AML-193 (cell line): ENCODE measurements at regions not wholly inside any gene's neighbourhood (a gene's known extent, or its start where the extent isn't known, plus 50 kb on each side); places are given as distances from the start of the nearest gene placed in this dataset.

Experiments used
- DNase-seq, 2 experiments: peaks; one replicate each; lab custom pipeline; 2025; lab: John Stamatoyannopoulos, UW

- no peak for DNase-seq
Observed at GRCh38 chr2:6287406-6287805, 578.3 kb downstream of the CMPK2 start.

- DNase-seq, result no peak
Observed at GRCh38 chr2:6288791-6289190, 576.9 kb downstream of the CMPK2 start.

GRCh38 chr2:6290217-6291015, 575.3 kb downstream of the CMPK2 start:
- no peak for DNase-seq

- DNase-seq, result no peak
Observed at GRCh38 chr2:6294791-6295190, 570.9 kb downstream of the CMPK2 start.

- no peak for DNase-seq
Observed at GRCh38 chr2:6297238-6297637, 568.5 kb downstream of the CMPK2 start.

GRCh38 chr2:6301426-6301825, 564.3 kb downstream of the CMPK2 start:
- no peak for DNase-seq

- DNase-seq, result no peak
Observed at GRCh38 chr2:6308986-6309385, 556.7 kb downstream of the CMPK2 start.

- no peak for DNase-seq
Observed at GRCh38 chr2:6309415-6310255, 556.1 kb downstream of the CMPK2 start.

GRCh38 chr2:6310256-6311215, 555.2 kb downstream of the CMPK2 start:
- DNase-seq, result no peak

GRCh38 chr2:6312367-6312766, 553.3 kb downstream of the CMPK2 start:
- DNase-seq, result no peak

- DNase-seq, result no peak
Observed at GRCh38 chr2:6314218-6314960, 551.3 kb downstream of the CMPK2 start.

GRCh38 chr2:6325616-6326015, 540.1 kb downstream of the CMPK2 start:
- no peak for DNase-seq

- DNase-seq, result no peak
Observed at GRCh38 chr2:6326958-6327357, 538.7 kb downstream of the CMPK2 start.

- DNase-seq, result no peak
Observed at GRCh38 chr2:6336752-6337471, 528.8 kb downstream of the CMPK2 start.

GRCh38 chr2:6337472-6337820, 528.3 kb downstream of the CMPK2 start:
- DNase-seq, result no peak

- DNase-seq, result no peak
Observed at GRCh38 chr2:6341588-6342129, 524.0 kb downstream of the CMPK2 start.

- DNase-seq, result no peak
Observed at GRCh38 chr2:6342273-6342920, 523.3 kb downstream of the CMPK2 start.

- DNase-seq, result no peak
Observed at GRCh38 chr2:6343076-6343475, 522.6 kb downstream of the CMPK2 start.

- DNase-seq, result no peak
Observed at GRCh38 chr2:6352247-6352646, 513.5 kb downstream of the CMPK2 start.

- DNase-seq, result no peak
Observed at GRCh38 chr2:6352906-6353515, 512.7 kb downstream of the CMPK2 start.
